ENCODE measurements at regions not wholly inside any gene's neighbourhood (a gene's known extent, or its start where the extent isn't known, plus 50 kb on each side); places are given as distances from the start of the nearest gene placed in this dataset.

DNA sequence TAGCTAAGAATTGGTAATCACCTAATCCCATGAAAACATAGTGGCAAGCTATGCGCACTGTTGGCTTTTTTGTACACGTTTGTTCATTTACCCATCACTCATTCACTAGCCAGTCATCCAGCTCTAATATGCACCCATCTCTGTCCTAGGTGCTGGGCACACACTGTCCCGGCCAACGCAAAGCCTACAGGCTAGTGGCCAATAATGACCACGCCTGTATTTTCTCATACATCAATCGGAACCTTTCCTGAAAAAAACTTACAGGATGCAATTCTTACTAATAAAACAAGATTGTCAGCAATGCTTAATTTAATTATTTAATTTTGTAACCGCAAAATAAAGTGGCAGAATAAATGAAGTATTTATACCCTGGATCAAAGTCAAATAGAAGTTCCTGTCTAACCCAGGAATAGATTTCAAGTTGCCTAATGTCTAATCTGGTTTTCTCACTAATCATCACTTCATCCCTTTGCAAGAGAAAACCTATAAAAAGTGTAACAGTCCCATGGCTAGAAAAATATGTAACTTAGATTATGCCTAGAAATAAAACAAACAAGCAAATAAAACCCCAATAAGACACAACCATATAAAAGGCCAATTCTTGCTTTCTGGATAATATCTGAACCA, 143.3 kb upstream of the BLID start:
- Mint-ChIP-seq H3K9me3 (ENCODE audit: low read depth) (no peaks in the 10 kb centered on the region), H3K36me3 (ENCODE audit: low read depth) (no peaks in the 10 kb centered on the region), H3K4me3 (no peak overlapping the region), H3K27ac (no peak overlapping the region), H3K4me1 (no peaks in the 10 kb centered on the region), H3K27me3 (no peaks in the 10 kb centered on the region)
- intact Hi-C loops (cut with DNase I, micrococcal nuclease), result no loop called here
- POLR2A ChIA-PET, result no interaction called here
- DNase-seq (no peak), ATAC-seq (no peak)
- CTCF ChIA-PET, result interaction anchor here (0.6 kb wide), 1 partner anchor 287 kb away, joined by 3 read pairs; no protein-coding TSS in a partner anchor

DNA sequence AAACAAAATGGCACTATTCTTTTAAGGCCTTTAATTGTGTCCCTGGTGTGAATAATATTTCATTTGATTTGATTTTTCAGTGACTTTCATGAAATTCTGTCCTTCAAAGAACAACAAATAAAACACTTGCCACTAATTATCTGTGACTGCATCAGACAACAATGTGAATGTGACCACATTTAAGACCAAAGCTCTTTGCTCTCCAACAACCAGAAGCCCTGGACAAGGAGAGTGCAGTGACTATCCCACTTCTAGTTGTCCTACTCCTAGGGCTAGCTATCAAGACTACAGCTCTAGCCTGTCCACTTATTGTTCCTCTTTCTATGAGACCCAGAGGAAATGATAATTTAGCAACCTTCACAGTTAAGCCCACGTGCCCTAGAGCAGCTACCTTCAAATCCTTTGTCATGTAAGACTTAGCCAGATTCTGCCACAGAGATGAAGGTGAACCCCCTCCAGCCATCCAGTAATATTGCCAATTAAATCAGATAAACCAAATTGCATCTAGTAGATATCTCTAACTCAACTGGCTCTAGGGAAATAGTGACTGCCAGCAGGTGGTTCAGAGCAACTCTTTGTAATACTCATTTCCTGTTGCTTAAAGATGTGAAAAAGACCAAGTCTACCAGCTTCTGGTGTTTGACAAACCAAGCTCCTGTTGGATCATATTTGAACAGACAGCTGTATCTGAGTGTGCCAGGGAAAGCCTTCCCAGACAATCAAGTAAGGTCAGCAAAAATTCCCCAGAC, 142.6 kb upstream of the BLID start:
- Mint-ChIP-seq H3K27ac (no peak overlapping the region), H3K9me3 (ENCODE audit: low read depth) (no peaks in the 10 kb centered on the region), H3K27me3 (no peaks in the 10 kb centered on the region), H3K36me3 (ENCODE audit: low read depth) (no peaks in the 10 kb centered on the region), H3K4me1 (no peaks in the 10 kb centered on the region), H3K4me3 (no peak overlapping the region)
- ATAC-seq, result no peak
- intact Hi-C loops (cut with DNase I, micrococcal nuclease), result no loop called here
- POLR2A ChIA-PET, result no interaction called here
- CTCF ChIA-PET, result no interaction called here
- no peak for DNase-seq

DNA sequence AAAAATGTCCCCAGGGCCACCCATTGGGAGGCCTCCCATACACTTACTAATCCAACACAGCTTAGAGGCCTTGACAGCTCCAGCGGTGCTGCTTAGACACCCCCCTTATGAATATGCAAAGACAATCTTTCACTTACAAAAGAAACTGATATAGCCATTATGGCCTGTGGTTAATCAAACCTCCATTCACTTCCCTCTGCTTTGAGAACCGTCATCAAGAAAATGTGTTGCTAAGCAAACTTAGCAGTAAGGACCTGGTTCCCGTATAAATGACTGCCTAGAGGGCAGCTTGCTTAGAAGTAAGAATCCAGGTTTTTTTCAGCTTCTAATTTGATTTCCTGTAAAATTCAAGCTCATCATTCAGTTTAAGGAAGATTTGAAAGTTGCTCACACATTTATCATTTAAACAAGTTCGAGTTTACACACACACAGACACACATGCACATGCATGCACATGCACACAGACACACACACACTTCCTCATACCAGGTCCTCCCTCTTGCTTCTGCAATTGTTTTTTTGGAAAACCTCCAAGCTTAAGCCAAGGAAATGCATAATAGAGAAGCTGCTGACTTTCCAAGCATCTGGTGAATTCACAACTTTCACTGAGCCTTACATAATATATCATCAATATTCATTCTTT, 137.7 kb upstream of the BLID start:
- ATAC-seq, result no peak
- Mint-ChIP-seq H3K4me1 (no peaks in the 10 kb centered on the region), H3K4me3 (no peak overlapping the region), H3K27ac (no peak overlapping the region), H3K9me3 (ENCODE audit: low read depth) (no peaks in the 10 kb centered on the region), H3K36me3 (ENCODE audit: low read depth) (no peaks in the 10 kb centered on the region), H3K27me3 (peaks cover 2% of the 10 kb centered on the region)
- intact Hi-C loops (cut with DNase I, micrococcal nuclease), result no loop called here
- POLR2A ChIA-PET, result no interaction called here
- DNase-seq, result no peak
- CTCF ChIA-PET, result interaction anchor here (0.6 kb wide), 1 partner anchor 53 kb away, joined by 3 read pairs; no protein-coding TSS in a partner anchor

DNA sequence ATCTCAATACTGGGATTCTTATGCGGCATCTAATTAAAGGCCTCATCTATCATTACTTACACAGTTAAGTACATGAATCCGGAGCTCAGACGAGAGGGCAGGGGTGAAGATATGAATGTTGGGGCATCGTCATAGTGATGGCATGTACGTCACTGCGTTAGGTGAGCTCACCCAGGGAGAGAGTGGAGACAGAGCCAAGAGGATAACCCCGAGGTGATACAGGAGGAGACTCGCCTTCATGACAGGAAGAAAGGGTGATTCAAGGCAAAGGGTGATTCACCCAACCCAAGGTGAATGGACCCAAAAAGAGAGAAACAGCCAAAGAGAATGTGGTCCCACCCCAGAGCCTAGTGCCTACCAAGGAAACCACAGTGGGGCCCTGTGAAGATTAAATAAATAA, 132.9 kb upstream of the BLID start:
- intact Hi-C loops (cut with DNase I, micrococcal nuclease), result no loop called here
- DNase-seq (no peak), ATAC-seq (no peak)
- Mint-ChIP-seq H3K27ac (no peak overlapping the region), H3K4me3 (no peak overlapping the region), H3K4me1 (no peaks in the 10 kb centered on the region), H3K36me3 (ENCODE audit: low read depth) (no peaks in the 10 kb centered on the region), H3K9me3 (ENCODE audit: low read depth) (no peaks in the 10 kb centered on the region), H3K27me3 (peaks cover 9% of the 10 kb centered on the region)
- POLR2A ChIA-PET, result no interaction called here
- CTCF ChIA-PET, result interaction anchor here (0.6 to 1.2 kb wide), 2 partner anchors 9 to 373 kb away, joined by 3 to 5 read pairs; no protein-coding TSS in a partner anchor

DNA sequence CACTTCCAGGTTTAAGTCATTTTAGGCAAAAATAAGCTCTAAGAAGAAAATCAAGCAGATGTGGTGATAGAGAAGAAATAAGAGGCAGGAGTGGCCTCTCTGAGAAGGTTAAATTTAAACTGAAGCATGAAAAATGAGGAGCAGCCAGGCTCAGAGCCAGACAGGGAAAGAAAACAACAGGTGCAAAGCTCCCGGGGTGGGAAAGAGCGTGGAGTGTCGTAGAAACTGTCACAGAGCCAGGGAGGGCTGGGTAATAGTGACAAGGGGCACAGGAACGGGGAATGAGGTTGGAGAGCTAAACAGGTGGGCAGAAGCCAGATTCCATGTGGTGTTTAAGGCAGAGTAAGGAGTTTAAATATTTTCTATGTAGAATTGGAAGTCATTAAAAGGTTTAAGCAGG, 132.1 kb upstream of the BLID start:
- DNase-seq (no peak), ATAC-seq (no peak)
- Mint-ChIP-seq H3K27me3 (peaks cover 7% of the 10 kb centered on the region), H3K36me3 (ENCODE audit: low read depth) (no peaks in the 10 kb centered on the region), H3K9me3 (ENCODE audit: low read depth) (no peaks in the 10 kb centered on the region), H3K4me1 (no peaks in the 10 kb centered on the region), H3K4me3 (no peak overlapping the region), H3K27ac (no peak overlapping the region)
- intact Hi-C loops (cut with DNase I, micrococcal nuclease), result no loop called here
- ChIA-PET POLR2A (no interaction called here), CTCF (interaction anchor here (0.6 to 1.2 kb wide), 2 partner anchors 8 to 374 kb away, joined by 3 to 5 read pairs; no protein-coding TSS in a partner anchor)

DNA sequence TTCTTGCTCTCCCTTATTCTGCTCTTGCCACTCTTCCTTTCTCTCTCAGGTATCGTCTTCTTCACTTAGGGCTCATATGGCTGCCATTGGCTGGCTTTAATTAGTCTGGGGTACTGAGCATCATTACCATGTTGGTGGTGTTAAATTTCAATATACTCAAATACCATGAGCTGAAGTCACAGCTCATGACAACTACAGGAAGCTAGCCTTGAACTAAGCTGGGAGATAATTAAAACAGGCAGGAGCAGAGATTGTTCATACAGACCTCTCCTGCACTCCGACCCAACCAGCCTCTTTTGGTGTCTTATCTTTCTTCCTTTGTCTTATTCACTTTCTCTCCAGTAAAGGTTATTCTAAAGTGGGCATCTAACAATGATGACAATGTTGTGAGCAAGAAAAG, 130.9 kb upstream of the BLID start:
- Mint-ChIP-seq H3K36me3 (ENCODE audit: low read depth) (no peaks in the 10 kb centered on the region), H3K27ac (no peak overlapping the region), H3K27me3 (peaks cover 7% of the 10 kb centered on the region), H3K9me3 (ENCODE audit: low read depth) (no peaks in the 10 kb centered on the region), H3K4me3 (no peak overlapping the region), H3K4me1 (no peaks in the 10 kb centered on the region)
- ChIA-PET POLR2A (no interaction called here), CTCF (interaction anchor here (0.6 kb wide), 1 partner anchor 1375 kb away, joined by 3 read pairs; no protein-coding TSS in a partner anchor)
- no peak for DNase-seq
- intact Hi-C loops (cut with DNase I, micrococcal nuclease), result no loop called here
- no peak for ATAC-seq

DNA sequence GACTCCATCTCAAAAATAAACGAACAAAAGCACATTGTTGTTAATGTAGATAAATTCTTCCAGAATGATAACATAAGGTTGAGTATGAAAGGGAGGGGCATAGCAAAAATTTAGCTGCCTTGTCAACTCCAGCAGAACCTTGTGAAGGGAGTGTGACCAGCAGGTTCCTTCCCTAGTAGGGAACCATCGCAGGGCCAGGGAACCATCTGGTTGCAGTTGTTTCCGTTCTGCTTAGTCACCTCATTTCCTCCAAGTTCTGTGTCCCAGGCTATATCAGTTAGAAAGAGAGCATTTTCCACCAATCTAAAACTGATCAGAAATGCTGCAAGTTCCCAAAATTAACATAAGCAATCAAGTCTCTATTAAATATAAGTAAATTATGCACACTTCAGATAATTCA, 126.7 kb upstream of the BLID start:
- intact Hi-C loops (cut with DNase I, micrococcal nuclease), result no loop called here
- ChIA-PET POLR2A (interaction anchor here (0.6 kb wide), 1 partner anchor 306 kb away, joined by 3 read pairs; no protein-coding TSS in a partner anchor), CTCF (no interaction called here)
- Mint-ChIP-seq H3K27ac (no peak overlapping the region), H3K36me3 (ENCODE audit: low read depth) (no peaks in the 10 kb centered on the region), H3K9me3 (ENCODE audit: low read depth) (no peaks in the 10 kb centered on the region), H3K4me3 (no peak overlapping the region), H3K27me3 (peaks cover 7% of the 10 kb centered on the region), H3K4me1 (no peaks in the 10 kb centered on the region)
- no peak for DNase-seq
- no peak for ATAC-seq

DNA sequence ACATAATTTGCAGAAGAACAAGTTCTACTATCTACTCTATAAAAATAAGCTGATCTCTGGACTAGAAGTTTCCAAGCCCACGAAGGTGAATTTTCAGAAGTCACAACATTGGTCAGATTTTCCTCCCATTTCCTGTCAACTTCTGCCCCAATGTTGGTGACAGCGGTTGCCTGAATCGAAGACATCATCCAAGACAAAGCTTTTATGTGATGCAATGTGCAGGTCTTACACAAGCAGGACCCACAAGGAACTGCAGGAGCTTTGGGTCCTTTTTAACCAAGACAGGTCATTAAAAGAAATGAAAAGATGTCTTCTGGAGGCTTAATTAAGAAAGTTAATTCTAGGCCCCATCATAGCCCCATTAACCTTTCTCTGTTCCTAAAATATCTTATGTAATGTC, 125.6 kb upstream of the BLID start:
- DNase-seq (no peak), ATAC-seq (no peak)
- Mint-ChIP-seq H3K4me3 (no peak overlapping the region), H3K4me1 (no peaks in the 10 kb centered on the region), H3K27me3 (peaks cover 6% of the 10 kb centered on the region), H3K36me3 (ENCODE audit: low read depth) (no peaks in the 10 kb centered on the region), H3K9me3 (ENCODE audit: low read depth) (no peaks in the 10 kb centered on the region), H3K27ac (no peak overlapping the region)
- POLR2A ChIA-PET, result no interaction called here
- CTCF ChIA-PET, result no interaction called here
- intact Hi-C loops (cut with DNase I, micrococcal nuclease), result no loop called here

DNA sequence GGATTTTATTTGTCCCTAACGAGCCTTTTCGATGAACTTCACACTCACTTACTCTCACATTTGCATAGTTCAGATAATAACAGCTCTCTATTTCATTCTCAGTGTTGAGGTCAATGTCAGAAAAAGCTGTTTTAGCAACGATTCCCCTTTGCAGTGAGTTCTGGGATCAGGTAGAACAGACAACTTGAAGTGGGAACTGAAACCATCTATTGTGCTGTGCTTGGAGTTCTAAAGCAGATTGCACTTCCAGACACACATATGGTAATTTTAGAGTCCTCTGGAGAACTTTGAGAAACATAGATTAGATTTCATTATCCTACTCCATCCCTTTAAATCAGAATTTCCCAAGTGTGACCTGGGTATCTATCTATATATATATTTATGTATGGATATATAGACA, 124.6 kb upstream of the BLID start:
- intact Hi-C loops (cut with DNase I, micrococcal nuclease), result no loop called here
- DNase-seq (no peak), ATAC-seq (no peak)
- POLR2A ChIA-PET, result no interaction called here
- Mint-ChIP-seq H3K27ac (no peak overlapping the region), H3K9me3 (ENCODE audit: low read depth) (no peaks in the 10 kb centered on the region), H3K27me3 (peaks cover under 1% of the 10 kb centered on the region), H3K4me3 (no peak overlapping the region), H3K36me3 (ENCODE audit: low read depth) (no peaks in the 10 kb centered on the region), H3K4me1 (no peaks in the 10 kb centered on the region)
- CTCF ChIA-PET, result no interaction called here

DNA sequence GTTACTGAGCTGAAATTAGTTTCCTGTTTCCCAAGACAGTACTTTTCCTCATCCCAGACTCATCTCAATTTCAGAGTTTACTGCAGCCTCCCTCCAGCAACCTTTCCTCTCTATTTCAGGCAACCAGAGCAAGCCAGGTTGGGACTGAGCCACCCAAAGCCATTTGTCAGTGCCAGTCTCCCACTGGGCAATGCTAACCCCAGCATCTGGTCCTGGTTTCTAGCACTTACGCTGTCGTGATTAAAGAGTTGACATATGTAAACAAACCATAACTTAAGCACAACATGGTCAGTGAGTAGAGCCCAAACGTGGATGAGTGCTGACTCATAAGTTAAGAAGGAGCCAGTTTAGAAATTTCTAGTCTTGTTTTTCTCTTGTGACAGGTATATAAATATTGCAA, 119.6 kb upstream of the BLID start:
- H3K4me1 Mint-ChIP-seq, result no peaks in the 10 kb centered on the region
- ATAC-seq, result no peak
- H3K9me3 Mint-ChIP-seq (ENCODE audit: low read depth), result no peaks in the 10 kb centered on the region
- CTCF ChIA-PET, result no interaction called here
- POLR2A ChIA-PET, result interaction anchor here (0.5 kb wide), 1 partner anchor 8 kb away, joined by 6 read pairs; no protein-coding TSS in a partner anchor
- H3K27ac Mint-ChIP-seq, result no peak overlapping the region
- DNase-seq, result no peak
- H3K4me3 Mint-ChIP-seq, result no peak overlapping the region
- H3K36me3 Mint-ChIP-seq (ENCODE audit: low read depth), result no peaks in the 10 kb centered on the region
- H3K27me3 Mint-ChIP-seq, result peaks cover 2% of the 10 kb centered on the region
- intact Hi-C loops (cut with DNase I, micrococcal nuclease), result no loop called here

DNA sequence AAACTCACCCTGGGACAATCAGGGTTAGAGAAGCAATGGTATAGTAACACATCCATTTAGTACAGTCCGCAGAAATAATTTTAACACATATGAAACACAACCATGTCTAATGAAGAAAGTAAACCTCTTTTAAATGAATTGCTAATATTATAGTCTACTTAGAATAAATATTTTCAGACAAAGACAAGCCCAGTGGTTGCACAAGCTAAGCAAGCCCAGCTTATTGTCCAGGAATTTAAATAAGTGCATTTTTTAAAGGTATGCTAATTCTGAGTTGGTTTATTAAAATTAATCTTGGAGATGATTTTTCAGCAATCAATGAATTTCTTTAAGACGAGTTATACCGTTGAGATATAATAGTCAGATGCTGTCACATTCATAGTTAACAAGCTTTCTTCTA, 118.8 kb upstream of the BLID start:
- CTCF ChIA-PET, result no interaction called here
- Mint-ChIP-seq H3K27me3 (peaks cover 2% of the 10 kb centered on the region), H3K27ac (no peak overlapping the region), H3K9me3 (ENCODE audit: low read depth) (no peaks in the 10 kb centered on the region), H3K4me1 (no peaks in the 10 kb centered on the region), H3K36me3 (ENCODE audit: low read depth) (no peaks in the 10 kb centered on the region), H3K4me3 (no peak overlapping the region)
- no peak for DNase-seq
- POLR2A ChIA-PET, result no interaction called here
- intact Hi-C loops (cut with DNase I, micrococcal nuclease), result no loop called here
- no peak for ATAC-seq

DNA sequence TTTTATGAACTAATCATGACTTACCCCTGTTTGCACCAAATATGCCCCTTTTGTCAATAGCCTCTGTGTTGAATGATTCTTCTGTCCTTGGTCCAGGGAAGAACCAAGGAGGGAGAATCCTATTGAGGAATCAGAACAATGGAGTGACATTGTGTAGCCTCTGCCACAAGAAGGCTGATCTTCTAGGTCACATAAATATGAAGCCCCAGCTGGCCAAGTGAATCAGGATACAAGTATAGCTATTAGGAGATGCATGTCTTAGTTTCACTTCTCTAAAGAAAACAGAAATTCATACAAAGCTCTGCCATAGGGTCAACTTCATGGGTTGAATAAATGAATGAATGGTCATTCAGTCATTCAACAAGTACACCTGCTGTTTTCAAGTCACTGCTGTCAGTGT, 118.2 kb upstream of the BLID start:
- no peaks in the 10 kb centered on the region for H3K36me3 Mint-ChIP-seq (ENCODE audit: low read depth)
- DNase-seq (no peak), ATAC-seq (no peak)
- intact Hi-C loops (cut with DNase I, micrococcal nuclease), result no loop called here
- ChIA-PET CTCF (no interaction called here), POLR2A (no interaction called here)
- H3K4me1 Mint-ChIP-seq, result no peaks in the 10 kb centered on the region
- H3K9me3 Mint-ChIP-seq (ENCODE audit: low read depth), result no peaks in the 10 kb centered on the region
- no peak overlapping the region for H3K27ac Mint-ChIP-seq
- H3K4me3 Mint-ChIP-seq, result no peak overlapping the region
- H3K27me3 Mint-ChIP-seq, result peaks cover 2% of the 10 kb centered on the region
